ENCODE measurements at regions not wholly inside any gene's neighbourhood (a gene's known extent, or its start where the extent isn't known, plus 50 kb on each side); places are given as distances from the start of the nearest gene placed in this dataset.

DNA sequence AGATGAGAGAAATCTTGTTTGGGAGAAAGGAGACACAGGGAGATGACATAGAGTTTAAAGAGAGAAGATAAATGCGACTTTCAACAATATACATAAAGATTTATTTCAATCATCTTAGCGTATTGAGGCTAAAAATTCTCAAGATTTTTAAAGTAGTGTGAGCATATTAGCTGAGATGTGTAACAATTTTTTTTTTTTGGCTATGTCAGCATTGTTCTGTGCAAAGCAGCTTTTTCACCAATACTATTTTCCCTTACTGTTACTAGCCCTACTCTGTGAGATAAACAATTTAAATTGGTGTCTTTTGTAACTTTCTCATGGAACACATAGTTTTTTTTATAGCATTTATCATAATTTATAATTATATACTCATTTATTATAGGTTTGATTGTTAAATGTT is 185.2 kb upstream of the ZNF385D start:
- Histone ChIP-seq H3K4me2 (ENCODE audit: low read depth, low read length, poor library complexity, severe bottlenecking) (no peak overlapping the region), H3K9me2 (replicated peaks; ENCODE audit: insufficient read depth, low read length) (no peaks in the 10 kb centered on the region), H3K4me3 (ENCODE audit: insufficient read depth, low read length, poor library complexity, severe bottlenecking) (no peak overlapping the region), H3K79me2 (ENCODE audit: insufficient read depth, low read length) (no peaks in the 10 kb centered on the region), H3K9ac (ENCODE audit: low read length) (no peak overlapping the region), H2AFZ (ENCODE audit: low read depth, low read length, severe bottlenecking) (no peak overlapping the region), H3F3A (ENCODE audit: insufficient read depth) (no peaks in the 10 kb centered on the region), H4K20me1 (ENCODE audit: low read depth, low read length) (no peaks in the 10 kb centered on the region), H3K27ac (ENCODE audit: low read depth, low read length) (no peak overlapping the region), H3K9me3 (ENCODE audit: insufficient read depth, low read length) (no peaks in the 10 kb centered on the region), H3K36me3 (ENCODE audit: low read length) (no peaks in the 10 kb centered on the region), H3K27me3 (ENCODE audit: low read length) (no peaks in the 10 kb centered on the region)
- TF ChIP-seq EZH2phosphoT487 (conservative IDR thresholded peaks at IDR 0.05; ENCODE audit: low read length) (no peak), CTCF (IDR thresholded peaks at IDR 0.05; ENCODE audit: insufficient read depth, low read length, poor library complexity, severe bottlenecking) (no peak)

DNA sequence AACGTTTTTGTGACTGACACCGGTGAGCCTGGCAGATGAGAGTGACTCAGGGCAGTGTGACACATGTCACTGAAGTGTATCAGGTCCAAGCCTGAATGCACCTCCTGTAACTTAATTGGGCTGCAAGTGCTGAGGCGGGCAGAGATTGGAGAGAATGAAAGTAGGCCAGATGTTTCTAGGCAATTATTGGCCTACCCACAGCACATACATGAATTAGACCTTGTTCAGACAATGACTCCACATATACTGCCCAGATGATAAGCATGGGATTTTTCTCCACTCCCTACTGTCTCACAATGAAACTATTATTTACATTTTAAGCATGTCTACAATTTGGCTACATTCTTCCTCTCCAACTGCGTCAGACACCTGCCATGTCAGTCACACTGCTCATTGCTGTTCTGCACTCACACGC is 187.3 kb upstream of the ZNF385D start:
- H3F3A ChIP-seq (ENCODE audit: insufficient read depth), result no peaks in the 10 kb centered on the region
- no peak overlapping the region for H3K9ac ChIP-seq (ENCODE audit: low read length)
- H3K27me3 ChIP-seq (ENCODE audit: low read length), result no peaks in the 10 kb centered on the region
- TF ChIP-seq EZH2phosphoT487 (conservative IDR thresholded peaks at IDR 0.05; ENCODE audit: low read length), result no peak
- no peak for TF ChIP-seq CTCF (IDR thresholded peaks at IDR 0.05; ENCODE audit: insufficient read depth, low read length, poor library complexity, severe bottlenecking)
- H3K4me3 ChIP-seq (ENCODE audit: insufficient read depth, low read length, poor library complexity, severe bottlenecking), result no peak overlapping the region
- H3K4me2 ChIP-seq (ENCODE audit: low read depth, low read length, poor library complexity, severe bottlenecking), result no peak overlapping the region
- no peak overlapping the region for H2AFZ ChIP-seq (ENCODE audit: low read depth, low read length, severe bottlenecking)
- H3K9me3 ChIP-seq (ENCODE audit: insufficient read depth, low read length), result no peaks in the 10 kb centered on the region
- H3K36me3 ChIP-seq (ENCODE audit: low read length), result no peaks in the 10 kb centered on the region
- H3K79me2 ChIP-seq (ENCODE audit: insufficient read depth, low read length), result no peaks in the 10 kb centered on the region
- no peak overlapping the region for H3K27ac ChIP-seq (ENCODE audit: low read depth, low read length)
- H4K20me1 ChIP-seq (ENCODE audit: low read depth, low read length), result no peaks in the 10 kb centered on the region
- H3K9me2 ChIP-seq (replicated peaks; ENCODE audit: insufficient read depth, low read length), result no peaks in the 10 kb centered on the region

DNA sequence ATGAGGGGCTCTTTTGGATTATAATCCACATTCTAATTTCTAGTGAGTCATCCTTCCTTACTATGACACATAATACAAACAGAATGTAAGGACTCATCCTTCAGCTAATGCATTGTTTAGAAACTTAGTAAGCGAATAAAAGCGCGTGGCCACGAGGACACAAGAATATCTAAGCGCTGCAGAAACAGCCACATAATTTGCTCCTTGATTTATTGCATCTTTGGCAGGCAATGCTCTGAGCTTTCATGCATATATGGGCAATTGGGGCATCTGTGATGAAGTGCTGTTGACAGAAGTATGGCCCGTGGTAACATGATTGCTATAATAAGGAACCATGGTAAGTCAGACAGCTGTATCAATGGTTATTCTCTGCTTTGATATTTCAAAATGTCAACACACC is 191.3 kb upstream of the ZNF385D start:
- Histone ChIP-seq H3K4me3 (ENCODE audit: insufficient read depth, low read length, poor library complexity, severe bottlenecking) (no peak overlapping the region), H3K79me2 (ENCODE audit: insufficient read depth, low read length) (no peaks in the 10 kb centered on the region), H3K9me2 (replicated peaks; ENCODE audit: insufficient read depth, low read length) (no peaks in the 10 kb centered on the region), H2AFZ (ENCODE audit: low read depth, low read length, severe bottlenecking) (no peak overlapping the region), H3K27me3 (ENCODE audit: low read length) (no peaks in the 10 kb centered on the region), H3K27ac (ENCODE audit: low read depth, low read length) (no peak overlapping the region), H3K9me3 (ENCODE audit: insufficient read depth, low read length) (no peaks in the 10 kb centered on the region), H3K9ac (ENCODE audit: low read length) (no peak overlapping the region), H3K36me3 (ENCODE audit: low read length) (0 out of 2 replicates have a peak, but pooled peaks cover 2% of the 10 kb centered on the region), H4K20me1 (ENCODE audit: low read depth, low read length) (no peaks in the 10 kb centered on the region), H3F3A (ENCODE audit: insufficient read depth) (no peaks in the 10 kb centered on the region), H3K4me2 (ENCODE audit: low read depth, low read length, poor library complexity, severe bottlenecking) (no peak overlapping the region)
- no peak for TF ChIP-seq CTCF (IDR thresholded peaks at IDR 0.05; ENCODE audit: insufficient read depth, low read length, poor library complexity, severe bottlenecking)
- TF ChIP-seq EZH2phosphoT487 (conservative IDR thresholded peaks at IDR 0.05; ENCODE audit: low read length), result no peak
